AG09319 (cell line): ENCODE measurements at regions not wholly inside any gene's neighbourhood (a gene's known extent, or its start where the extent isn't known, plus 50 kb on each side); places are given as distances from the start of the nearest gene placed in this dataset.

ENCODE experiments used
- DNase-seq: peaks from one replicate; pipeline ENCODE4 v3.0.0-alpha.2; 2010; ENCODE audit warnings: low read depth; ENCODE audit errors: extremely low read depth
- TF ChIP-seq, protein P1 (sequence below): IDR thresholded peaks from 2 replicates; pipeline ENCODE4 v1.5.1; 2011; ENCODE audit warnings: low read depth, mild to moderate bottlenecking, inconsistent platforms, low read length, moderate library complexity

DNA sequence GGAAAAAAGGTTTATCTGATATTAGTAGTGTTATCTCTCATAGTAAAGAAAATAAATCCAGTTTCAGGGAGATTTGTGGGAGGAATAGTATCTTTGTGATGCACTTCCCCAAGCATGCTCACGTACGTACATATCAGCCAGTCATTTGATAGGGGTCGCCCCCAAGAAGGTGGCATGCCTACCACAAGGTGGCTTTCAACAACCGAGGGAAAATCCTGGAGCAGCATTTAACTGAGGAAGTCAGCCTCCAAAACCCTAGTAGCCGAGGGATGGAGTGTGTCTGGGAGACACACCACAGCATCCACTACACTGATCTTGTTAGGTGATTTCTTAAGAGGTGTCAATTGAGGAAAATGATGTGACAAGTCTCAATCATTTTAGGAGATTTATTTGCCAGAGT is 623.9 kb downstream of the NYAP2 start:
- TF ChIP-seq, protein P1, sequence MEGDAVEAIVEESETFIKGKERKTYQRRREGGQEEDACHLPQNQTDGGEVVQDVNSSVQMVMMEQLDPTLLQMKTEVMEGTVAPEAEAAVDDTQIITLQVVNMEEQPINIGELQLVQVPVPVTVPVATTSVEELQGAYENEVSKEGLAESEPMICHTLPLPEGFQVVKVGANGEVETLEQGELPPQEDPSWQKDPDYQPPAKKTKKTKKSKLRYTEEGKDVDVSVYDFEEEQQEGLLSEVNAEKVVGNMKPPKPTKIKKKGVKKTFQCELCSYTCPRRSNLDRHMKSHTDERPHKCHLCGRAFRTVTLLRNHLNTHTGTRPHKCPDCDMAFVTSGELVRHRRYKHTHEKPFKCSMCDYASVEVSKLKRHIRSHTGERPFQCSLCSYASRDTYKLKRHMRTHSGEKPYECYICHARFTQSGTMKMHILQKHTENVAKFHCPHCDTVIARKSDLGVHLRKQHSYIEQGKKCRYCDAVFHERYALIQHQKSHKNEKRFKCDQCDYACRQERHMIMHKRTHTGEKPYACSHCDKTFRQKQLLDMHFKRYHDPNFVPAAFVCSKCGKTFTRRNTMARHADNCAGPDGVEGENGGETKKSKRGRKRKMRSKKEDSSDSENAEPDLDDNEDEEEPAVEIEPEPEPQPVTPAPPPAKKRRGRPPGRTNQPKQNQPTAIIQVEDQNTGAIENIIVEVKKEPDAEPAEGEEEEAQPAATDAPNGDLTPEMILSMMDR: no peak; the same call in 1 of the 2 replicates
- no peak for DNase-seq

DNA sequence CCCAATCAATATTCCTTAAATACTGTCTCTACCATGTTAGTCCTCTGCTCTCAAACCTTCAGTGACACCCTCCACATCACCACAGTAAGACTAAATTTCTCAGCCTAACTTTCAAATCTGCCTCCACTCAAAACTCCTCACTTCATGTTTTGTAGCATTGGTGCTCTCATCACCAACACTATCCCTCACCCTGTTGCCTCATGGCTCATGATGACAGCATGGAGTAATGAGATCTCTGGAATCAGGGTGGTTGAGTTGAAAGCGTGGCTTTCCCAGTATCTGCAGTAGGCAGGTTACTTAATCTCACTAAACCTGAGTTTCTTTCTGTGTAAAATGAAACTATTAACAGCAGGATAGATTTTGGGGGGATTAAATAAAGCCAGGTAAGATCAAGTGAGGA is 621.4 kb downstream of the NYAP2 start:
- TF ChIP-seq, protein P1: no peak
- no peak for DNase-seq

DNA sequence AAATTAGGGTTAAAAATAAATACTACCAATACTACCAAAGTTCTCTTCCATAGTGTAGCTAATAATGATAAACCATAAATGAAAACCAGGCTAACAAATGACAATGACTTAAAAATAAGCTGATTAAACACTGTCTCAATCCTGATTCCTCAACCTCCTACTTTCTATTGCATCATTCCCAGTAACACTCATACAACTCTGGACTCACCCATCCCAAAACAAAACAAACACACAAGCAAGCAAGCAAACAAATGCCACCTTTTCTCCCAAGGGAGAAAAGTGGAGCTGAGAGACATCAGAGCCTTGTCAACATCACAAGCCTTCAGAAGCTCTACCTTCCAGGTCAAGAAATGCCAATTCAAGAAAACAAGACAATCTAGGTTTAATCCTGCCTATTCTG is 620.7 kb downstream of the NYAP2 start:
- no peak for DNase-seq
- TF ChIP-seq, protein P1: no peak

DNA sequence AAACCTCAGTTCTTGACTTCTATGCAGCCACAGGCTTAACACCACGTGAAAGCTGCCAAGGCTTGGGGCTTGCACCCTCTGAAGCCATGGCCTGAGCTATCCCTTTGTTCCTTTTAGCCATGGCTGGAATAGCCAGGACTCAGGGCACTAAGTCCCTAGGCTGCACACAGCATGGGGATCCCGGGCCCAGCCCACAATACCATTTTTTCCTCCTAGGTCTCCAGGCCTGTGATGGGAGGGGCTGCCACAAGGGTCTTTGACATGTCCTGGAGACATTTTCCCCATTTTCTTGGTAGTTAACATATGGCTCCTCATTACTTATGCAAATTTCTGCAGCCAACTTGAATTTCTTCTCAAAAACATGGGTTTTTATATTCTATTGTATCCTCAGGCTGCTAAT is 619.1 kb downstream of the NYAP2 start:
- TF ChIP-seq, protein P1: no peak
- DNase-seq: no peak

DNA sequence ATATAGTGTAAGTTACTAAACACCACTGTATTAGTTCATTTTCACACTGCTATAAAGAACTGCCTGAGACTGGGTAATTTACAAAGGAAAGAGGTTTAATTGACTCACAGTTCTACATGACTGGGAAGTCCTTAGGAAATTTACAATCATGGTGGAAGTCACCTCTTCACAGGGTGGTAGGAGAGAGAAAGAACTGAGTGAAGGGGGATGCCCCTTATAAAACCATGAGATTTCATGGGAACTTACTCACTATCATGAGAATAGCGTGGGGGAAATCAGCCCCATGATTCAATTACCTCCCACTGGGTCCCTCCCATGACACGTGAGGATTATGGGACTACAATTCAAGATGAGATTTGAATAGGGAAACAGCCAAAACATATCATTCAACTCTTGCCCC is 618.0 kb downstream of the NYAP2 start:
- no peak for DNase-seq
- TF ChIP-seq, protein P1: no peak

DNA sequence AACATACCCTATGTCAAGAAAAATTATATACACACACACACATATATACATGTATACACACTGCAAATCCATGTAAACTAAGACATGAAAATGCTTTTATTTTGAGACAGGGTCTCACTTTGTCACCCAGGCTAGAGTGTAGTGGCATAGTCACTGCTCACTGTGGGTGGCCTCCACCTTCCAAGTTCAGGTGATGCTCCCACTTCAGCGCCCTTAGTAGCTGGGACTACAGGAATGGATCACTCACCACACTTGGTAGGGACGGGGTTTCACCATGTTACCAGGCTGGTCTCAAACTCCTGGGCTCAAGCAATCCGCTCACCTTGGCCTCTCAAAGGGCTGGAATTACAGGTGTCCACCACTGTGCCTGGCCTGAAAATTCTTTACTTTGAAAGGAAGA is 617.6 kb downstream of the NYAP2 start:
- DNase-seq: no peak

DNA sequence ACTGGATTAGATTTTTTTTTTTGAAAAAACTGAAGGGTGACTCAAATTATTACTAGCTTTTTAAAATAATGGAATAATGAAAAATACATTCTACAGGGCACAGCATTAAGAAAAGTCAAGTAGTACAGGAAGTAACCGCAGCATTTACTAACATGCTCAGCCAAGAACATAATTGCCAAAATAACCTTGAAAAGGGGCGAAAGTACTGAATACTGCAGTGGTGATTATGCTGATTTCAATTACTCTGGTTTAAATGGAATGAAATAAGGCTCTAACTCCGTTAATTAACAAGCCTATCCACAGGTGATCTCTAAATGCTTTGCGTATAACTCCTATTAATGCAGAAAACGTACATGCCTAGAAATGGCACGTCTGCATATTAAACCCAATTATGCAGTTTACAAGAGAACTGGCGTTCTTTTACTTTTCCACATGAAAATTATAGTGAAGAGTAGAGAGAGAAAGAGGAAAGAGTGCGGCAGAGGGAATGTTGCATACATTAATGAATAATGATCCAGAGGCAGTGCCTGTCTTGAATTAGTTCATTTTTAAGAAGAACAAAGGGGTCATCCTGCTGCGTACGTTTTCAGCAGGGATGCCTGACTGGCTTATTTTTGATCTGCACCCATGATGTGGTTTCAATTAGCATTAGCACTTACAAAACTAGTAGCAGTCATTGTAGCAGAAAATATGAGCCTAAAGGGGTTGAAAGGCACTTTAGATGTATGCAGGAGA is 612.4 kb downstream of the NYAP2 start:
- DNase-seq: no peak

More for the DNA sequence above, 617.6 kb downstream of the NYAP2 start:
- TF ChIP-seq, protein P1: no peak

More for the DNA sequence above, 612.4 kb downstream of the NYAP2 start:
- TF ChIP-seq, protein P1: no peak
